Fibroblast of lung (primary cell): ENCODE measurements at regions not wholly inside any gene's neighbourhood (a gene's known extent, or its start where the extent isn't known, plus 50 kb on each side); places are given as distances from the start of the nearest gene placed in this dataset.

ENCODE experiments used
- DNase-seq, 2 donors: peaks; one replicate each; pipeline versions ENCODE4 v3.0.0 to v3.0.0-alpha.2; 2010; ENCODE audit warnings: low read depth in 2 of 2
- H2AFZ ChIP-seq: 2 replicates; pipeline ENCODE4 v1.5.1; 2012; ENCODE audit warnings: low read length, control low read depth, inconsistent platforms
- H3K27ac ChIP-seq: 2 replicates; pipeline ENCODE4 v1.5.1; 2011; ENCODE audit warnings: low read length, control low read depth; ENCODE audit not compliant: insufficient read depth
- H3K27me3 ChIP-seq: 2 replicates; pipeline ENCODE4 v1.5.1; 2011; ENCODE audit warnings: mild to moderate bottlenecking, low read length; ENCODE audit not compliant: control insufficient read depth, insufficient read depth
- H3K36me3 ChIP-seq: 2 replicates; pipeline ENCODE4 v1.5.1; 2011; ENCODE audit warnings: low read length; ENCODE audit not compliant: control insufficient read depth, insufficient read depth
- H3K4me1 ChIP-seq: 2 replicates; pipeline ENCODE4 v1.5.1; 2011; ENCODE audit warnings: low read length; ENCODE audit not compliant: control insufficient read depth, insufficient read depth; ENCODE audit errors: extremely low read depth
- H3K4me2 ChIP-seq: 2 replicates; pipeline ENCODE4 v1.5.1; 2011; ENCODE audit warnings: low read length, control low read depth; ENCODE audit not compliant: insufficient read depth; ENCODE audit errors: extremely low read depth
- H3K4me3 ChIP-seq, 4 experiments: fragments of 200-600 bp in 1 of 4; sonication (generic) in 1 of 4; replicated peaks in 1 of 4; 2 replicates each; pipeline ENCODE4 v1.5.1; 2011 to 2016; ENCODE audit warnings: low read length in 4 of 4, low read depth in 3 of 4, mild to moderate bottlenecking in 3 of 4, control low read depth in 2 of 4, inconsistent platforms in 1 of 4, mixed read lengths in 1 of 4; ENCODE audit not compliant: insufficient read depth in 1 of 4; ENCODE audit errors: control extremely low read depth in 1 of 4
- H3K79me2 ChIP-seq: 2 replicates; pipeline ENCODE4 v1.5.1; 2012; ENCODE audit warnings: mild to moderate bottlenecking, low read length, inconsistent platforms; ENCODE audit not compliant: control insufficient read depth, insufficient read depth
- H3K9ac ChIP-seq: 2 replicates; pipeline ENCODE4 v1.5.1; 2011; ENCODE audit warnings: mild to moderate bottlenecking, low read length, control low read depth; ENCODE audit not compliant: insufficient read depth
- H3K9me3 ChIP-seq: 2 replicates; pipeline ENCODE4 v1.5.1; 2012; ENCODE audit warnings: low read depth, low read length; ENCODE audit not compliant: control insufficient read depth, insufficient read depth
- H4K20me1 ChIP-seq: 2 replicates; pipeline ENCODE4 v1.5.1; 2011; ENCODE audit warnings: low read length; ENCODE audit not compliant: control insufficient read depth, insufficient read depth; ENCODE audit errors: extremely low read depth
- EZH2 ChIP-seq: IDR thresholded peaks from 2 replicates; pipeline ENCODE4 v1.5.1; 2012; ENCODE audit warnings: low read length, control low read depth, mild to moderate bottlenecking; ENCODE audit errors: missing control alignments
- TF ChIP-seq, protein P1 (sequence below), 2 donors: IDR thresholded peaks in 1 of 2; conservative IDR thresholded peaks in 1 of 2; 1 replicate in 1 of 2; 2 replicates in 1 of 2; pipeline ENCODE4 v1.5.1; 2011 to 2012; ENCODE audit warnings: low read length in 2 of 2, control low read depth in 1 of 2, inconsistent platforms in 1 of 2, low read depth in 1 of 2, mild to moderate bottlenecking in 1 of 2

DNA sequence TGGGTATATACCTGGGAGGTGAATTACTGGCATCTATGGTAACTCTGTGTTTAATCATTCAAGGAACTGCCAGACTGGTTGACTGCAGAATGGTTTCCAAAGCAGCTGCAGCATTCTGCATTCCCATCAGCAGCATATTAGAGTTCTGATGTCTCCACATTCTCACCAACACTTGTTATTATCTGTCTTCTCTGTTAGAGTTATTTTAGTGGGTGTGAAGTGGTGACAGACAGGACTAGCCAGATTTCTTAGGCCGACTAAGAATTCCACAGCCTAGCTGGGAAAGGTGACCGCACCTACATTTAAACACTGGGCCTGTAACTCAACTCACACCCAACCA is 110.9 kb downstream of the TMEM170B start:
- H3K79me2 ChIP-seq, result no peaks in the 10 kb centered on the region
- DNase-seq, result no peak
- no peak overlapping the region for H3K4me3 ChIP-seq
- peaks cover 23% of the 10 kb centered on the region for H3K4me1 ChIP-seq
- no peak overlapping the region for H3K4me2 ChIP-seq
- H3K9ac ChIP-seq, result no peak overlapping the region
- no peaks in the 10 kb centered on the region for H3K36me3 ChIP-seq
- no peak overlapping the region for H3K27ac ChIP-seq
- H3K9me3 ChIP-seq, result no peaks in the 10 kb centered on the region
- no peak overlapping the region for H2AFZ ChIP-seq
- no peaks in the 10 kb centered on the region for H4K20me1 ChIP-seq
- no peaks in the 10 kb centered on the region for H3K27me3 ChIP-seq
- no peak for TF ChIP-seq EZH2

DNA sequence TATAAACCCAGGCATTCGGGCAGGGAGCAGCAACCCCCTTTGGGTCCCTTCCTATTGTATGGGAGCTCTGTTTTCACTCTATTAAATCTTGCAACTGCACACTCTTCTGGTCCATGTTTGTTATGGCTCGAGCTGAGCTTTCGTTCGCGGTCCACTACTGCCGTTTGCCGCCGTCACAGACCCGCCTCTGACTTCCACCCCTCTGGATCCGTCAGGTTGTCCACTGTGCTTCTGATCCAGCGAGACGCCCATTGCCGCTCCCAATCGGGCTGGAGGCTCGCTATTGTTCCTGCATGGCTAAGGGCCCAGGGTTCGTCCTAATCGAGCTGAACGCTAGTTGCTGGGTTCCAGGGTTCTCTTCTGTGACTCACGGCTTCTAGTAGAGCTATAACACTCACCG is 111.3 kb downstream of the TMEM170B start:
- Histone ChIP-seq H3K9me3 (no peaks in the 10 kb centered on the region), H2AFZ (no peak overlapping the region), H3K27ac (no peak overlapping the region), H3K4me1 (peaks cover 27% of the 10 kb centered on the region), H3K4me2 (no peak overlapping the region), H3K36me3 (no peaks in the 10 kb centered on the region), H3K4me3 (no peak overlapping the region), H3K27me3 (no peaks in the 10 kb centered on the region), H3K9ac (no peak overlapping the region), H3K79me2 (no peaks in the 10 kb centered on the region), H4K20me1 (no peaks in the 10 kb centered on the region)
- no peak for DNase-seq
- no peak for TF ChIP-seq EZH2
- TF ChIP-seq, protein P1, sequence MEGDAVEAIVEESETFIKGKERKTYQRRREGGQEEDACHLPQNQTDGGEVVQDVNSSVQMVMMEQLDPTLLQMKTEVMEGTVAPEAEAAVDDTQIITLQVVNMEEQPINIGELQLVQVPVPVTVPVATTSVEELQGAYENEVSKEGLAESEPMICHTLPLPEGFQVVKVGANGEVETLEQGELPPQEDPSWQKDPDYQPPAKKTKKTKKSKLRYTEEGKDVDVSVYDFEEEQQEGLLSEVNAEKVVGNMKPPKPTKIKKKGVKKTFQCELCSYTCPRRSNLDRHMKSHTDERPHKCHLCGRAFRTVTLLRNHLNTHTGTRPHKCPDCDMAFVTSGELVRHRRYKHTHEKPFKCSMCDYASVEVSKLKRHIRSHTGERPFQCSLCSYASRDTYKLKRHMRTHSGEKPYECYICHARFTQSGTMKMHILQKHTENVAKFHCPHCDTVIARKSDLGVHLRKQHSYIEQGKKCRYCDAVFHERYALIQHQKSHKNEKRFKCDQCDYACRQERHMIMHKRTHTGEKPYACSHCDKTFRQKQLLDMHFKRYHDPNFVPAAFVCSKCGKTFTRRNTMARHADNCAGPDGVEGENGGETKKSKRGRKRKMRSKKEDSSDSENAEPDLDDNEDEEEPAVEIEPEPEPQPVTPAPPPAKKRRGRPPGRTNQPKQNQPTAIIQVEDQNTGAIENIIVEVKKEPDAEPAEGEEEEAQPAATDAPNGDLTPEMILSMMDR (conservative IDR thresholded peaks at IDR 0.05 in 1 of 2, IDR thresholded peaks at IDR 0.05 in 1 of 2; ENCODE audit: low read depth in 1 of 2, low read length in 2 of 2), result no peak

DNA sequence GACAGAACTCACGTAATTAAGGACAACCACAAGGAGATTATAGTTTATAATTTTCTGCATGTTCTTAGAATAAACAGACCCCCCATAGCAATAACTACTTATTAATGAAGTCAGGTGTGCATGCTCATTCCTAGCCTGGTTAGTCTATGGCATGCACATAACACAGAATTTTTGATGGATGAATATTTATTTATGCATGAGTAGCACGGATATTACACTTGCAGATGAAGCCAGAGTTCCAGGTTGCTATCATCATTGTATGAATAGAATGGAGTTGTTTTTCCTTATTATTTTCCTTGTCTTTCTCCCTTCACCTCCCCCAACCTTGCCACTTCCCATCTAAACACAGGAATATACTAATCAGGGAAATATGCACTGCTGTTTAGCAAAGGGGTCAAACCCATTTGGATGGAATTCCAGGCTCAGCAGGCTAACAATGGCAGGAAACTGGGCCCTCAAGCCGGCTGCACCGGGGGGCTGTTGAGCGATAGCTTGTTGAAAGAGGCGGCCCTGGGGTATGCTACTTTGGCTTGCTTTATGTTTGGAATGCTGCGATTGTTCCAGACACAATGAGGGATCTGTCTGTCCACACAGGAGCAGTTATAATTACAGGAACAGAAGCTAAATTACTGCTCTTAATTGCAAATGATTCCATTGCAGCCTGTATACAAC is 112.6 kb downstream of the TMEM170B start:
- no peaks in the 10 kb centered on the region for H3K9me3 ChIP-seq
- no peaks in the 10 kb centered on the region for H4K20me1 ChIP-seq
- peak; percentile 48 to 92 for DNase-seq
- TF ChIP-seq EZH2, result no peak
- TF ChIP-seq, protein P1 (conservative IDR thresholded peaks at IDR 0.05 in 1 of 2, IDR thresholded peaks at IDR 0.05 in 1 of 2; ENCODE audit: low read depth in 1 of 2, low read length in 2 of 2), result no peak
- H3K4me2 ChIP-seq, result no peak overlapping the region
- no peaks in the 10 kb centered on the region for H3K79me2 ChIP-seq
- no peaks in the 10 kb centered on the region for H3K36me3 ChIP-seq
- H3K9ac ChIP-seq, result no peak overlapping the region
- H3K4me1 ChIP-seq, result peaks cover 37% of the 10 kb centered on the region
- H3K27ac ChIP-seq, result peak overlapping the region; percentile 92
- no peak overlapping the region for H3K4me3 ChIP-seq
- H3K27me3 ChIP-seq, result no peaks in the 10 kb centered on the region
- no peak overlapping the region for H2AFZ ChIP-seq
